HEK293 (cell line): ENCODE measurements at regions not wholly inside any gene's neighbourhood (a gene's known extent, or its start where the extent isn't known, plus 50 kb on each side); places are given as distances from the start of the nearest gene placed in this dataset.

Experiments used
- HOXA7 ChIP-seq: sonication (generic); formaldehyde crosslinking; IDR thresholded peaks from 2 replicates; pipeline ENCODE4 v1.8.1; 2022; ENCODE audit warnings: missing genetic modification reagents, borderline replicate concordance
- PRDM10 ChIP-seq: fragments of 450-650 bp; formaldehyde crosslinking; IDR thresholded peaks from 2 replicates; pipeline ENCODE4 v1.5.1; 2016; ENCODE audit warnings: missing biosample characterization, missing genetic modification characterization
- TF ChIP-seq, protein P1 (sequence below): fragments of 450-650 bp; formaldehyde crosslinking; IDR thresholded peaks from 2 replicates; pipeline ENCODE4 v1.5.1; 2016; ENCODE audit warnings: missing biosample characterization, missing genetic modification characterization

DNA sequence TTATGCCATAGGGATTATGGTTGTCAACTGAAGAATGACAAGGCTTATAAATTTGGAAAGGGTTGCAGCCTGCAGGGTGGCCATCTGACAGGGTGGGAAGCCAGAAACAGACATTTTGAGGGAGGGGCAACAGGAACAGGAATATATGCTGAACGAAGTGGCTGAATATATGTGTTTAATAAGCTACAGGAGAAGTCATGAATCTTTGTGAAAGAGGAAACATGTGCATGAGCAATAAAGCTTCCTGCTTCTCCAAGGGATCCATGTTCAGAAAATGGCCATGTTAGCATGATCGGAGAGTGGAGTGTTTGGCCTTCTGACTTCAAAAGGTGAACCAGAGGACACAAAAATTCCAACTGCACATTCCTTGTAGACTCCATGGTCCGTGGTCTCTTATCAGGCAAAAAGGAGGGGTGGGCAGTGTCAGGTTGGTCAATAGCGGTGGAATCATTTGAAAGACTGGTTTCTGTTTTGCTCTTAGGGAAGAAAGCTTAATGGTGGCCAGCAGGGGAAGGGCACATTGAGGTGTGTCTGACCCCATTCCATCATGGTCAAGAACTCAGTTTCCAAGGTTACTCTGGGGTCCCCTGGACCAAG, 144.1 kb downstream of the SOCS6 start:
- no peak for TF ChIP-seq HOXA7
- TF ChIP-seq, protein P1, sequence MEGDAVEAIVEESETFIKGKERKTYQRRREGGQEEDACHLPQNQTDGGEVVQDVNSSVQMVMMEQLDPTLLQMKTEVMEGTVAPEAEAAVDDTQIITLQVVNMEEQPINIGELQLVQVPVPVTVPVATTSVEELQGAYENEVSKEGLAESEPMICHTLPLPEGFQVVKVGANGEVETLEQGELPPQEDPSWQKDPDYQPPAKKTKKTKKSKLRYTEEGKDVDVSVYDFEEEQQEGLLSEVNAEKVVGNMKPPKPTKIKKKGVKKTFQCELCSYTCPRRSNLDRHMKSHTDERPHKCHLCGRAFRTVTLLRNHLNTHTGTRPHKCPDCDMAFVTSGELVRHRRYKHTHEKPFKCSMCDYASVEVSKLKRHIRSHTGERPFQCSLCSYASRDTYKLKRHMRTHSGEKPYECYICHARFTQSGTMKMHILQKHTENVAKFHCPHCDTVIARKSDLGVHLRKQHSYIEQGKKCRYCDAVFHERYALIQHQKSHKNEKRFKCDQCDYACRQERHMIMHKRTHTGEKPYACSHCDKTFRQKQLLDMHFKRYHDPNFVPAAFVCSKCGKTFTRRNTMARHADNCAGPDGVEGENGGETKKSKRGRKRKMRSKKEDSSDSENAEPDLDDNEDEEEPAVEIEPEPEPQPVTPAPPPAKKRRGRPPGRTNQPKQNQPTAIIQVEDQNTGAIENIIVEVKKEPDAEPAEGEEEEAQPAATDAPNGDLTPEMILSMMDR = no peak
- no peak for TF ChIP-seq PRDM10
